GM18907 (cell line): ENCODE measurements at regions not wholly inside any gene's neighbourhood (a gene's known extent, or its start where the extent isn't known, plus 50 kb on each side); places are given as distances from the start of the nearest gene placed in this dataset.
A peak's percentile ranks its signal among the peaks of the same experiment; 100 is the strongest.

Experiments used
- ATAC-seq: cut with Tn5 transposase; IDR thresholded peaks from one replicate; pipeline ENCODE4 v1.9.1; 2021; ENCODE audit warnings: mild to moderate bottlenecking, moderate library complexity; ENCODE audit not compliant: unreplicated experiment

DNA sequence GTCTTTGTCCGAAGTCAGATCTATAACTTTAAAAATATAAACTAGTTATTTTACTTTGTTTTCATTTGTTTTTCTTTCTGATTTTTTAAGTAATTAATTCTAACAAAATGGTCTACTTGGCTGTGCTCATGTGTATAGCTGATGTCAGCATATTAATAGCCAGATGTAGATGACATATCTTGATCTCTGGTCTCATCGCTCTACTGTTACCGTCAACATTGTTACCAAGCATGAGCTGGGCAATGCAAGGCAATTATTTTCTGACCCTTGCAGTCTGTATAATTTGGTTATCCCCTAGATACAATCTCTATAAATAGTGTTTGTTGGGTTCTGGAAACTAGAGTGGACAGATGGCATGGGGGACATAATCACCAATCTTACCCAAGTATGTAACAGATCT, 151.6 kb upstream of the PTPRK start:
- no peak for ATAC-seq

GRCh38 chr6:128667339-128667858, 147.0 kb upstream of the PTPRK start:
- ATAC-seq, result no peak

DNA sequence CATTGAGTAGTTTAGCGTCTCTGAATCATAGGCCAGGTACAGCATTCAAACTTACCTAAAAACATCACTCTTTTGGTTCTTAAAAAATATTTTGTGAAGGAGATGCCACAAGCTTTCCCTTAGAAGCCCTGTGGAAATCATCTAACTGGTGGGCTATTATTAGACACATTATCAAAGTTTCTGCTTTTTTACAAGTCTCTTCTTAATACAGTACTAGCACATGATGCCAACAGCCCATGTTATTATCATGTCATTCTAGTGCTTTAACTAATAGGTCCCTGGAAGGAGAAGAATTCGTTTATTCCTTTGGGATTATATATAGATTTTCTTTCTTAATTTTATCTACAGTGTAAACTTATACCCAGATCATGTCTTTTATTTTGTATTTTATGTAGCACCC, 146.0 kb upstream of the PTPRK start:
- ATAC-seq, result no peak

GRCh38 chr6:128663238-128663637, 142.8 kb upstream of the PTPRK start:
- ATAC-seq, result peak; percentile 77

- no peak for ATAC-seq
Observed at GRCh38 chr6:128659878-128660622, 139.7 kb upstream of the PTPRK start.

GRCh38 chr6:128659276-128659675, 138.9 kb upstream of the PTPRK start:
- no peak for ATAC-seq

- ATAC-seq, result peak; percentile 46
Observed at GRCh38 chr6:128657181-128657580, 136.8 kb upstream of the PTPRK start.

DNA sequence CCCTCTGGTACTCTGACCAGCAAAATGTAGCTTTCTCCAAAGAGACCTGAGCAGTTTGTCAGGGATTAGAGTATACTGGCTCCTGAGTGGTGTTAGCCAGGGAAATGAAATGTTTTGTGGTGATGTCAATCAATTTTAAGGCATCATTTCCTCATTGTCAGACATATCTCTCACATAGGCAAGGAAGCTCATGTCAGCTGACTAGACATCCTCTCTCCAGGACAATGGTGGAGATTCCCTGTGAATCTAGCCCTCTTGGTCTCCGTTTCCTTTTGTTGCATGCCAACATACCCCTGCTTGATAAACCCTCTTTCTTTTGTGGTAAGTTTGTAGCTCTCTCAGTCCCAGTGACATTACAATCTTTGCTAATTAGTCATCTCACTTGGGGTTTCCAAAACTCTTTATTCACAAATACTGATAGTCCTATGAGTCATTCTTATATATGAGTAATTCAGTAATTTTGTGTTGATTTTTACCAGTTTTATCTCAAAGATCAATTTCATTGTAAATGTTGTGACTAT, 135.6 kb upstream of the PTPRK start:
- peak; percentile 88 for ATAC-seq

DNA sequence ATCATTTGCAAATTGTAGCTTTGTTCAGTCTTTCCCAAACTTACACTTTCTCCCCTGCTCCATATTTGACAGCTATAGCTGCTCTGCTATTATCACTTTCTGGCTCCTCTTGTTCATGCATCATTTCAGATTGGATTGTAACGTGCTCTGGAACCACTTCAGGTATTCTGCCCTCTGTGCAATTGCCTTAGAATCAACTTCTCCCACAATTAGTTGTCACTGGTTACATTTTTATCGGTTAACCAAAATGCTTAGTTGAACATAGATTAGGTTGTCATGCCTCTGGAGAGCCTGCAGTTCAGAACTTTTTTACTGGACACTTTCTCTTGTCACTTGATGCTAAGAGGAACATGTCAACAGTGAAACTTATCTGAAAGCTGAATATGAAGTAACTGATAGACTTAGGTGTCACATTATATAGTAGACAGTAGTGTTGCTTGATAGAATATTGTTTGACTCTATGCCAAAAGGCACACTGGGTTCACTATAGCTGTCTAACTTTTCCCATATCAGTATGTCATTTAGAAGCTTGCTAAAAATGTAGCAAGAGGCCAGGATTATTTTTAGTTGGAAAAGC, 127.7 kb upstream of the PTPRK start:
- ATAC-seq, result no peak

- ATAC-seq, result no peak
Observed at GRCh38 chr6:128642132-128642531, 121.7 kb upstream of the PTPRK start.

DNA sequence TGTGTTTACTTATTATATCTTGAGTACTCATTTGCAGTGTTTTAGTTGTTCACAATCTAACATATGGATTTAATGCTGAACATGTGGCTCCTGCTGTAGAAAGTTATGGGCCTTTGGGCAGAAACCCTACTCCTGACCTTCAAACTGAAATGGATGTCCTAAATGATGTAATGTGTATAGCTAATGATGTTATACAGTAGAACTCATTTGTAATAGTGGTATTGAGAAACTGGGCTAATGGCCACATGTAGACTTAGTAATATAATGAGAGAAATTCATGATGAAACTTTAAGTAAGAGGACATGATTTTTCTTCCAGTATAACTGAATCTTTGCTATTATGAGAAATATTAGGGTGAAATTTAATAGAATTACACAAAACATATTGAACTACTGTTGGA, 121.3 kb upstream of the PTPRK start:
- ATAC-seq, result no peak

DNA sequence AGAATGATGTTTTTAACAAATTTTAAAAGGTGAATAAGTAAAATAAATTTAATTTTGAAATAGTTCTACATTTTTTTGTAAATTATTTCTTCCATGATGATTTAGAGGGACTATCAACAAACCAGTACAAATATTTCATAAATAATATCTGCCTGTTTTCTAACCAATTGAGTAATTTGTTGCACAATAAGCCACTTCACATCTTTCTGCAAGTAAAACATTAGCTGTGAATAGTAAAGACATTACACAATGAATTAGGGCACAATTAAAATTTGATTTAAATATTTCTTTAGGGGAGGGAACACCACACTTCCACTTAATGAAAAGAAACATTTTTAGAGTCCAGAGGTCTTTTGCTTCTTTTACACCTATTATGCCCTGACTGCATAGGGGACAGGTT, 118.4 kb upstream of the PTPRK start:
- no peak for ATAC-seq

- no peak for ATAC-seq
Observed at GRCh38 chr6:128635219-128635618, 114.8 kb upstream of the PTPRK start.

GRCh38 chr6:128632131-128632530, 111.7 kb upstream of the PTPRK start:
- ATAC-seq, result no peak

GRCh38 chr6:128631031-128631430, 110.6 kb upstream of the PTPRK start:
- ATAC-seq, result no peak

DNA sequence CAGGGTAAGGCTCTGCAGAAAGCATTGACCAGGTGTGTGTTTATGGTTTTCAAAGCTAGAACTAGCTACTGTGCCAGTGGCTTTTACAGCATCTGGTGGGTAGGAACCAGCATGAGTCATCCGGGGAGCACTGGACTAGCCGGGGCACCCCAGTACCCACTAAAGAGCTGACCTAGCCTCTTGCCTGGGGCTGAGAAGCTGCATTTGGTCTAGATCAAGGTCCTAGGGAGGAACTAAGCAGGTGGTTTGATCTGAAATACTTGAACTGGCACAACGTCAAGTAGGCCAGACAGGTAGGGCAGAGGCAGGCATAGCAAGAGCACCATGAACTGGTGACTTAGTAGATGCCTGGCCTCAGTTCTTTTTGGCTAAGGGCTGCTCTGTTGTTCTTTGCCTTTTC, 109.8 kb upstream of the PTPRK start:
- no peak for ATAC-seq

DNA sequence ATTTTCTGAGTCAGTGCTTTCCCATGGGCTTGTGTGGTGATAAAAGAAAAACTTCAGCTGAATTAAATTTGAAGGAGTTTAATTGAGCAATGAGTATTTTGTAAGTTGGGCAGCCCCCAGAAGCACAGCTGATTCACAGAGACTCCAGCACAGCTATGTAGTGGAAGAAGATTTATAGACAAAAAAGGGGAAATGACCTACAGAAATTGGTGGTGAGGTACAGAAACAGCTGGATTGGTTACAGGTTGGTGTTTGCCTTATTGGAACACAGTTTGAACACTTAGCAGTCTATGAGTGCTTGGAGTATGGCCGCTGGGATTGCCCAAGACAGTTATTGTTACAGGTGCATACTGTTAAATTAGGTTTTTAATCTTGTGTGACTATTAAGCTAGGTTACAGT, 96.9 kb upstream of the PTPRK start:
- ATAC-seq, result no peak

DNA sequence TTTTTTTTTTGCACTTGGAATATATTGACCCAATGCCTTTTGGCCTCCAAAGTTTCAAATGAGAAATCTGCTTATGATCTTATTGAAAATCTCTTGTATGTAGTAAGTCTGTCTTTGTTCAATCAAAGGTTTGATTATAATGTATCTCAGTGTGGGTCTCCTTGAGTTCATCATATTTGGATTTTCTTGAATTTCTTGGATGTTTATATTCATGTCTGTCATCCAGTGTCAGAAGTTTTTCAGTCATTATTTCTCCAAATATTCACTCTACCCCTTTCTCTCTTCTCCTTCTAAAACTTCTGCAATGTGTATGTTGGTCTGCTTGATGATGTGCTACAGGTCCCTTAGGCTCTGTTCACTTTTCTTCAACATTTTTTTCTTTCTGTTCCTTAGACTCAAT, 95.9 kb upstream of the PTPRK start:
- no peak for ATAC-seq

GRCh38 chr6:128606611-128607010, 86.2 kb upstream of the PTPRK start:
- ATAC-seq, result peak; percentile 79

- no peak for ATAC-seq
Observed at GRCh38 chr6:128605961-128606360, 85.6 kb upstream of the PTPRK start.

DNA sequence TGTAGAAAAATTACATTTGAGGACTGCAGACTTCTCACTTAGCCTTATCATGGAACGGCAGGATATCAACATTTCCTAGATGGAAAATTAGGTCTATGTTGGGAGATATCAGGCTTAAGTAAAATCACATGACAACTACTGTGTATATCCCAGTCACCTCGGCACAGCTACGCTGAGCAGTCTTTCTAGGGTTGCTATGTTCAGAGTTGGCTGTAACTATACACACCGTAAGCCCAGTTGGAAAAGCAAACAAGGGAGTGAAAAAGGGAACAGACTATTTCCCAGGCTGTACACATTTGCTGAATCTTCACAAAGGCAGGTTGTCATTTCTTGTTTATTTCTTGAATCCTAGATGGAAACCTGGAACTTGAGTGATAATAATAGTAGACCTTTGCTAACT, 80.7 kb upstream of the PTPRK start:
- no peak for ATAC-seq

GRCh38 chr6:128600397-128600951, 80.1 kb upstream of the PTPRK start:
- peak; percentile 81 for ATAC-seq
